Neural progenitor cell (in vitro differentiated cells): ENCODE measurements at regions not wholly inside any gene's neighbourhood (a gene's known extent, or its start where the extent isn't known, plus 50 kb on each side); places are given as distances from the start of the nearest gene placed in this dataset.

Experiments used
- DNase-seq: peaks from one replicate; pipeline ENCODE4 v3.0.0-alpha.2; 2016; ENCODE audit warnings: low spot score
- H2AFZ ChIP-seq: fragments of 200-600 bp; sonication (generic); replicated peaks from 2 replicates; pipeline ENCODE4 v1.6.1; 2016; ENCODE audit warnings: antibody characterized with exemption
- H3F3A ChIP-seq: fragments of 200-600 bp; sonication (generic); 2 replicates; pipeline ENCODE4 v1.6.1; 2016; ENCODE audit warnings: antibody characterized with exemption, low read depth
- H3K27ac ChIP-seq: fragments of 200-600 bp; sonication (generic); 2 replicates; pipeline ENCODE4 v1.5.1; 2016; ENCODE audit warnings: mild to moderate bottlenecking
- H3K27me3 ChIP-seq: fragments of 200-600 bp; sonication (generic); 2 replicates; pipeline ENCODE4 v1.6.1; 2016; ENCODE audit warnings: mild to moderate bottlenecking, moderate library complexity
- H3K36me3 ChIP-seq: fragments of 200-600 bp; sonication (generic); 2 replicates; pipeline ENCODE4 v1.5.1; 2016
- H3K4me1 ChIP-seq: fragments of 200-600 bp; sonication (generic); 2 replicates; pipeline ENCODE4 v1.6.1; 2016; ENCODE audit warnings: mixed run types
- H3K4me2 ChIP-seq: fragments of 200-600 bp; sonication (generic); 2 replicates; pipeline ENCODE4 v1.6.1; 2016
- H3K4me3 ChIP-seq: fragments of 200-600 bp; sonication (generic); 2 replicates; pipeline ENCODE4 v1.5.1; 2016
- H3K79me2 ChIP-seq: fragments of 200-600 bp; sonication (generic); 2 replicates; pipeline ENCODE4 v1.6.1; 2016; ENCODE audit warnings: low read depth
- H3K9ac ChIP-seq: fragments of 200-600 bp; sonication (generic); 2 replicates; pipeline ENCODE4 v1.6.1; 2016
- H3K9me3 ChIP-seq: fragments of 200-600 bp; sonication (generic); 2 replicates; pipeline ENCODE4 v1.5.1; 2016; ENCODE audit warnings: low read depth
- H4K20me1 ChIP-seq: fragments of 200-600 bp; sonication (generic); 2 replicates; pipeline ENCODE4 v1.6.1; 2016; ENCODE audit warnings: low read depth
- H3K27ac Mint-ChIP-seq: 3 replicates; pipeline ENCODE4 v1.8.0; 2021; ENCODE audit warnings: mixed read lengths
- H3K27me3 Mint-ChIP-seq: 2 replicates; pipeline ENCODE4 v1.8.0; 2022; ENCODE audit warnings: low read depth, mild to moderate bottlenecking, inconsistent platforms, moderate library complexity, mixed read lengths; ENCODE audit not compliant: insufficient read depth
- H3K36me3 Mint-ChIP-seq: 3 replicates; pipeline ENCODE4 v1.8.0; 2021; ENCODE audit warnings: mixed read lengths
- H3K4me1 Mint-ChIP-seq: 3 replicates; pipeline ENCODE4 v1.8.0; 2021; ENCODE audit warnings: mixed read lengths
- H3K4me3 Mint-ChIP-seq: 3 replicates; pipeline ENCODE4 v1.8.0; 2021; ENCODE audit warnings: mild to moderate bottlenecking, moderate library complexity, mixed read lengths
- H3K9me3 Mint-ChIP-seq: 3 replicates; pipeline ENCODE4 v1.8.0; 2020; ENCODE audit warnings: mixed read lengths
- CTCF ChIP-seq: fragments of 200-600 bp; sonication (generic); IDR thresholded peaks from 2 replicates; pipeline ENCODE4 v1.5.1; 2017; ENCODE audit warnings: antibody characterized with exemption, mild to moderate bottlenecking
- EZH2 ChIP-seq: fragments of 200-600 bp; sonication (generic); IDR thresholded peaks from 2 replicates; pipeline ENCODE4 v1.6.1; 2017; ENCODE audit warnings: antibody characterized with exemption, mild to moderate bottlenecking, moderate library complexity
- EZH2phosphoT487 ChIP-seq: fragments of 200-600 bp; sonication (generic); IDR thresholded peaks from 2 replicates; pipeline ENCODE4 v1.6.1; 2017; ENCODE audit warnings: antibody characterized with exemption

GRCh38 chr2:83859553-83859952 is 599.5 kb downstream of the SUCLG1 start:
- no peak for TF ChIP-seq CTCF
- TF ChIP-seq EZH2, result no peak
- TF ChIP-seq EZH2phosphoT487, result no peak
- H3K36me3 ChIP-seq, result no peaks in the 10 kb centered on the region
- H3K9me3 Mint-ChIP-seq, result no peaks in the 10 kb centered on the region

GRCh38 chr2:83851066-83851465 is 608.0 kb downstream of the SUCLG1 start:
- Mint-ChIP-seq H3K36me3 (no peaks in the 10 kb centered on the region), H3K4me1 (no peaks in the 10 kb centered on the region), H3K27me3 (peaks cover 2% of the 10 kb centered on the region), H3K27ac (no peak overlapping the region), H3K4me3 (no peak overlapping the region), H3K9me3 (peaks cover 6% of the 10 kb centered on the region)
- Histone ChIP-seq H3K9ac (no peak overlapping the region), H3K9me3 (no peaks in the 10 kb centered on the region), H3F3A (no peaks in the 10 kb centered on the region), H3K79me2 (no peaks in the 10 kb centered on the region), H3K36me3 (no peaks in the 10 kb centered on the region), H2AFZ (no peak overlapping the region), H3K27me3 (no peaks in the 10 kb centered on the region), H3K27ac (no peak overlapping the region), H3K4me2 (no peak overlapping the region), H3K4me3 (no peak overlapping the region), H4K20me1 (no peaks in the 10 kb centered on the region), H3K4me1 (no peaks in the 10 kb centered on the region)
- DNase-seq, result no peak
- no peak for TF ChIP-seq CTCF
- no peak for TF ChIP-seq EZH2
- TF ChIP-seq EZH2phosphoT487, result no peak

More at GRCh38 chr2:83859553-83859952, 599.5 kb downstream of the SUCLG1 start:
- Histone ChIP-seq H3K27me3 (no peaks in the 10 kb centered on the region), H3K27ac (no peak overlapping the region), H2AFZ (no peak overlapping the region), H3K79me2 (no peaks in the 10 kb centered on the region), H3F3A (no peaks in the 10 kb centered on the region), H3K4me3 (no peak overlapping the region), H3K9me3 (no peaks in the 10 kb centered on the region), H3K9ac (no peak overlapping the region), H3K4me1 (no peaks in the 10 kb centered on the region), H4K20me1 (no peaks in the 10 kb centered on the region), H3K4me2 (no peak overlapping the region)
- no peak for DNase-seq
- no peaks in the 10 kb centered on the region for H3K36me3 Mint-ChIP-seq
- H3K27me3 Mint-ChIP-seq, result no peaks in the 10 kb centered on the region
- no peaks in the 10 kb centered on the region for H3K4me1 Mint-ChIP-seq
- H3K27ac Mint-ChIP-seq, result no peak overlapping the region
- H3K4me3 Mint-ChIP-seq, result no peak overlapping the region

GRCh38 chr2:83850071-83850725 is 608.9 kb downstream of the SUCLG1 start:
- no peaks in the 10 kb centered on the region for H3K27me3 ChIP-seq
- no peak overlapping the region for H3K27ac ChIP-seq
- no peak overlapping the region for H3K27ac Mint-ChIP-seq
- peaks cover 6% of the 10 kb centered on the region for H3K9me3 Mint-ChIP-seq
- H3K9ac ChIP-seq, result no peak overlapping the region
- H3K27me3 Mint-ChIP-seq, result peaks cover 2% of the 10 kb centered on the region
- TF ChIP-seq EZH2 (no peak), CTCF (no peak), EZH2phosphoT487 (no peak)
- no peaks in the 10 kb centered on the region for H3K9me3 ChIP-seq
- no peaks in the 10 kb centered on the region for H3K36me3 Mint-ChIP-seq
- no peak for DNase-seq
- no peaks in the 10 kb centered on the region for H3F3A ChIP-seq
- H3K4me3 Mint-ChIP-seq, result no peak overlapping the region
- no peaks in the 10 kb centered on the region for H3K36me3 ChIP-seq
- no peak overlapping the region for H3K4me2 ChIP-seq
- H2AFZ ChIP-seq, result no peak overlapping the region
- H3K4me3 ChIP-seq, result no peak overlapping the region
- H3K4me1 ChIP-seq, result no peaks in the 10 kb centered on the region
- no peaks in the 10 kb centered on the region for H4K20me1 ChIP-seq
- H3K79me2 ChIP-seq, result no peaks in the 10 kb centered on the region
- no peaks in the 10 kb centered on the region for H3K4me1 Mint-ChIP-seq
